IMR-90 (cell line): ENCODE measurements at regions not wholly inside any gene's neighbourhood (a gene's known extent, or its start where the extent isn't known, plus 50 kb on each side); places are given as distances from the start of the nearest gene placed in this dataset.

Experiments
- ATAC-seq: fragments of 200-7000 bp; cut with Tn5 transposase; 2 replicates; pipeline ENCODE4 v1.9.1; 2020; ENCODE audit warnings: low read depth, mild to moderate bottlenecking, moderate library complexity
- BruUV-seq: library from RNA; stranded (reverse); fragments of 400-500 nt; replicated peaks from 2 replicates; lab custom pipeline; 2021; lab: Mats Ljungman, UMichigan
- CTCF ChIA-PET: fragments of 300-600 bp; formaldehyde crosslinking; extraction: SDS; loops from one replicate; lab custom pipeline; 2021; ENCODE audit warnings: antibody characterized with exemption; lab: Yijun Ruan, JAX
- POLR2A ChIA-PET: fragments of 300-600 bp; sonication (Branson Sonifier 250); formaldehyde crosslinking; loops from one replicate; lab custom pipeline; 2022; ENCODE audit warnings: antibody characterized with exemption; ENCODE audit not compliant: unreplicated experiment; lab: Charles Lee
- DNase-seq: peaks from one replicate; pipeline ENCODE4 v3.0.0; 2013
- H2AFZ ChIP-seq: replicated peaks from 2 replicates; pipeline ENCODE3; 2013; ENCODE audit warnings: low read length, mild to moderate bottlenecking; ENCODE audit not compliant: poor library complexity
- H2AK5ac ChIP-seq: 2 replicates; pipeline ENCODE4 v1.6.1; 2013; ENCODE audit warnings: low read depth, low read length, inconsistent platforms
- H2AK9ac ChIP-seq: replicated peaks from 2 replicates; pipeline ENCODE3; 2013; ENCODE audit warnings: mild to moderate bottlenecking, low read depth, low read length, moderate library complexity; ENCODE audit not compliant: poor library complexity
- H2BK120ac ChIP-seq: 2 replicates; pipeline ENCODE4 v1.6.1; 2013; ENCODE audit warnings: low read depth, low read length, inconsistent platforms
- H2BK15ac ChIP-seq: 3 replicates; pipeline ENCODE4 v1.6.1; 2013; ENCODE audit warnings: low read depth, low read length, inconsistent platforms
- H2BK20ac ChIP-seq: 2 replicates; pipeline ENCODE4 v1.6.1; 2013; ENCODE audit warnings: low read depth, mild to moderate bottlenecking, inconsistent platforms, low read length, moderate library complexity
- H2BK5ac ChIP-seq: 2 replicates; pipeline ENCODE4 v1.6.1; 2013; ENCODE audit warnings: mild to moderate bottlenecking, low read depth, low read length, inconsistent platforms; ENCODE audit not compliant: poor library complexity, severe bottlenecking
- H3K14ac ChIP-seq: replicated peaks from 2 replicates; pipeline ENCODE4 v1.6.1; 2013; ENCODE audit warnings: low read depth, low read length, inconsistent platforms
- H3K18ac ChIP-seq: 2 replicates; pipeline ENCODE4 v1.6.1; 2013; ENCODE audit warnings: low read depth, low read length, control low read depth
- H3K23ac ChIP-seq: 2 replicates; pipeline ENCODE4 v1.6.1; 2013; ENCODE audit warnings: low read depth, low read length, inconsistent platforms
- H3K27ac ChIP-seq: 2 replicates; pipeline ENCODE4 v1.5.1; 2013; ENCODE audit warnings: mild to moderate bottlenecking, control low read depth, low read length; ENCODE audit not compliant: insufficient read depth
- H3K27me3 ChIP-seq: 2 replicates; pipeline ENCODE4 v1.6.1; 2013; ENCODE audit warnings: low read length; ENCODE audit not compliant: control insufficient read depth, insufficient read depth
- H3K36me3 ChIP-seq: 2 replicates; pipeline ENCODE4 v1.6.1; 2013; ENCODE audit warnings: low read length, mixed read lengths; ENCODE audit not compliant: control insufficient read depth, insufficient read depth
- H3K4ac ChIP-seq: 2 replicates; pipeline ENCODE4 v1.6.1; 2013; ENCODE audit warnings: low read depth, low read length, inconsistent platforms
- H3K4me1 ChIP-seq: 2 replicates; pipeline ENCODE4 v1.6.1; 2013; ENCODE audit warnings: low read length, mixed read lengths; ENCODE audit not compliant: control insufficient read depth, insufficient read depth
- H3K4me2 ChIP-seq: 2 replicates; pipeline ENCODE4 v1.6.1; 2013; ENCODE audit warnings: low read depth, mild to moderate bottlenecking, control low read depth, low read length, moderate library complexity
- H3K4me3 ChIP-seq: 2 replicates; pipeline ENCODE4 v1.5.1; 2013; ENCODE audit warnings: low read depth, mild to moderate bottlenecking, control low read depth, low read length, moderate library complexity; ENCODE audit not compliant: insufficient read depth
- H3K56ac ChIP-seq: 2 replicates; pipeline ENCODE4 v1.6.1; 2013; ENCODE audit warnings: low read length, inconsistent platforms; ENCODE audit not compliant: insufficient read depth; ENCODE audit errors: extremely low read depth
- H3K79me1 ChIP-seq, 2 experiments: 2 replicates each; pipeline ENCODE4 v1.6.1; 2013; ENCODE audit warnings: low read length in 2 of 2, inconsistent platforms in 1 of 2, low read depth in 1 of 2
- H3K9ac ChIP-seq: 2 replicates; pipeline ENCODE4 v1.6.1; 2013; ENCODE audit warnings: low read depth, low read length, control low read depth
- H3K9me1 ChIP-seq: 2 replicates; pipeline ENCODE4 v1.6.1; 2013; ENCODE audit warnings: low read length, inconsistent platforms; ENCODE audit not compliant: insufficient read depth
- H3K9me3 ChIP-seq: 2 replicates; pipeline ENCODE4 v1.6.1; 2013; ENCODE audit warnings: low read length; ENCODE audit not compliant: control insufficient read depth, insufficient read depth
- H4K20me1 ChIP-seq: 2 replicates; pipeline ENCODE4 v1.6.1; 2013; ENCODE audit warnings: low read length, inconsistent platforms; ENCODE audit not compliant: insufficient read depth
- H4K5ac ChIP-seq: 2 replicates; pipeline ENCODE4 v1.6.1; 2013; ENCODE audit warnings: mild to moderate bottlenecking, low read depth, low read length, control low read depth
- H4K8ac ChIP-seq, 2 experiments: 2 replicates each; pipeline ENCODE4 v1.6.1; 2013; ENCODE audit warnings: low read depth in 2 of 2, low read length in 2 of 2, control low read depth in 1 of 2, inconsistent platforms in 1 of 2
- H4K91ac ChIP-seq: 2 replicates; pipeline ENCODE4 v1.6.1; 2013; ENCODE audit warnings: low read depth, low read length, inconsistent platforms; ENCODE audit not compliant: insufficient read depth
- CEBPB ChIP-seq: IDR thresholded peaks from 2 replicates; pipeline ENCODE4 v1.6.1; 2012; ENCODE audit warnings: low read depth, low read length, improper control_type of control experiment
- ELK1 ChIP-seq: fragments of 150-350 bp; IDR thresholded peaks from 2 replicates; pipeline ENCODE4 v1.6.1; 2016; ENCODE audit warnings: low read depth, mild to moderate bottlenecking, low read length, moderate library complexity, borderline replicate concordance
- FOS ChIP-seq: fragments of 150-350 bp; IDR thresholded peaks from 2 replicates; pipeline ENCODE4 v1.6.1; 2016; ENCODE audit warnings: low read depth, low read length
- whole genome bisulfite sequencing, 2 experiments: methylation state at CpG; one replicate each; pipeline versions ENCODE4 v1.1.5 to v1.1.7; 2013; ENCODE audit warnings: missing lambda C conversion rate in 2 of 2; ENCODE audit not compliant: insufficient read length in 1 of 2; ENCODE audit errors: extremely low coverage in 2 of 2; 5-methylcytosine and 5-hydroxymethylcytosine counted together
- dilution Hi-C: fragments of 300-500 bp; cut with HindIII; formaldehyde crosslinking; loops from one replicate; pipeline ENCODE4 v1.14.3; 2018; ENCODE audit warnings: low sequenced_read_pairs; ENCODE audit not compliant: unreplicated experiment
- in situ Hi-C: fragments of 300-500 bp; cut with MboI; formaldehyde crosslinking; loops from 3 replicates; pipeline ENCODE4 v1.14.3; 2019; ENCODE audit warnings: low sequenced_read_pairs, inconsistent platforms, mixed read lengths
- intact Hi-C: fragments of 100-400 bp; cut with micrococcal nuclease; formaldehyde crosslinking; loops from 2 replicates; pipeline ENCODE4 v1.10.0; 2022

- H3K27me3 ChIP-seq, result no peaks in the 10 kb centered on the region
- H4K5ac ChIP-seq, result no peak overlapping the region
- H2AK5ac ChIP-seq, result no peak overlapping the region
- H4K8ac ChIP-seq, result peak overlapping the region in 1 of 2 experiments; percentile 13; a peak in 1 of 4 replicates
- CTCF ChIA-PET, result interaction anchor here (0.6 kb wide), 1 partner anchor 737 kb away, joined by 3 read pairs; no protein-coding TSS in a partner anchor
- in situ Hi-C loops, result no loop called here
- peak overlapping the region; percentile 31; the same call in 1 of the 2 replicates for H3K4me2 ChIP-seq
- TF ChIP-seq FOS (peak; percentile 48), CEBPB (0 out of 2 replicates have a peak, but pooled peaks have one; percentile 13), ELK1 (no peak)
- no peak overlapping the region for H3K4me3 ChIP-seq
- H3K56ac ChIP-seq, result no peak overlapping the region
- H3K18ac ChIP-seq, result no peak overlapping the region
- H2AK9ac ChIP-seq, result no peak overlapping the region
- H3K27ac ChIP-seq, result 0 out of 2 replicates have a peak overlapping the region, but pooled peaks have one; percentile 6
- H4K91ac ChIP-seq, result peak overlapping the region; percentile 32
- POLR2A ChIA-PET, result interaction anchor here (0.6 kb wide), 1 partner anchor 26 kb away, joined by 23 read pairs; no protein-coding TSS in a partner anchor
- 0 out of 2 replicates have a peak, but pooled peaks cover 1% of the 10 kb centered on the region for H3K9me3 ChIP-seq
- no TSS peak for BruUV-seq
- no peak overlapping the region for H3K9ac ChIP-seq
- peak overlapping the region; percentile 33; the same call in 1 of the 2 replicates for H2BK20ac ChIP-seq
- peak overlapping the region; percentile 51 for H3K4ac ChIP-seq
- intact Hi-C loops, result no loop called here
- 26% methylated on average over 5 of the region's 27 CpGs; no CpG with 5 or more reads in 1 of the 2 experiments for WGBS, 2 experiments
- peak overlapping the region; percentile 78 for H2AFZ ChIP-seq
- no peaks in the 10 kb centered on the region for H3K79me1 ChIP-seq
- ATAC-seq (peak; percentile 78), DNase-seq (peak; percentile 72)
- peak overlapping the region; percentile 62 for H2BK120ac ChIP-seq
- H4K20me1 ChIP-seq, result no peaks in the 10 kb centered on the region
- H3K36me3 ChIP-seq, result no peaks in the 10 kb centered on the region
- H3K14ac ChIP-seq, result no peak overlapping the region
- H2BK5ac ChIP-seq, result no peak overlapping the region
- H3K23ac ChIP-seq, result 0 out of 2 replicates have a peak overlapping the region, but pooled peaks have one; percentile 11
- no peaks in the 10 kb centered on the region; the same call in 1 of the 2 replicates for H3K4me1 ChIP-seq
- no peak overlapping the region for H2BK15ac ChIP-seq
- no peaks in the 10 kb centered on the region for H3K9me1 ChIP-seq
- dilution Hi-C loops, result no loop called here
Observed at GRCh38 chr16:54373534-54374520, 87.2 kb upstream of the IRX3 start.
